Natural killer cell (primary cell): ENCODE measurements at regions not wholly inside any gene's neighbourhood (a gene's known extent, or its start where the extent isn't known, plus 50 kb on each side); places are given as distances from the start of the nearest gene placed in this dataset.

Source experiments
- ATAC-seq, 3 donors: fragments of 150-1000 bp in 2 of 3; fragments of 200-7000 bp in 1 of 3; cut with Tn5 transposase; 1 replicate in 1 of 3; 2 replicates in 2 of 3; pipeline ENCODE4 v1.10.0; 2021; ENCODE audit warnings: mild to moderate bottlenecking in 2 of 3, moderate library complexity in 2 of 3
- DNase-seq, 2 donors: peaks; one replicate each; pipeline versions ENCODE4 v3.0.0 to v3.0.0-alpha.2; 2013 to 2021; ENCODE audit warnings: mixed read lengths in 1 of 2
- H3K27ac ChIP-seq: one replicate; pipeline ENCODE4 v1.5.1; 2013; ENCODE audit warnings: mild to moderate bottlenecking, low read length
- H3K27me3 ChIP-seq: one replicate; pipeline ENCODE4 v1.6.1; 2013; ENCODE audit warnings: low read length; ENCODE audit not compliant: control insufficient read depth, insufficient read depth
- H3K36me3 ChIP-seq: one replicate; pipeline ENCODE4 v1.6.1; 2013; ENCODE audit warnings: low read length; ENCODE audit not compliant: control insufficient read depth, insufficient read depth
- H3K4me1 ChIP-seq: one replicate; pipeline ENCODE4 v1.6.1; 2013; ENCODE audit warnings: low read length; ENCODE audit not compliant: control insufficient read depth, insufficient read depth
- H3K4me3 ChIP-seq: one replicate; pipeline ENCODE4 v1.5.1; 2013; ENCODE audit warnings: low read length
- H3K9me3 ChIP-seq: one replicate; pipeline ENCODE4 v1.6.1; 2013; ENCODE audit warnings: low read length; ENCODE audit not compliant: control insufficient read depth, insufficient read depth
- H3K27ac Mint-ChIP-seq, 2 donors: one replicate each; pipeline ENCODE4 v1.8.0; 2022; ENCODE audit warnings: mild to moderate bottlenecking in 2 of 2, mixed read lengths in 2 of 2, moderate library complexity in 1 of 2
- H3K27me3 Mint-ChIP-seq, 2 donors: one replicate each; pipeline ENCODE4 v1.8.0; 2022; ENCODE audit warnings: low read depth in 2 of 2, mixed read lengths in 2 of 2
- H3K36me3 Mint-ChIP-seq: one replicate; pipeline ENCODE4 v1.8.0; 2022; ENCODE audit warnings: mixed read lengths
- H3K4me1 Mint-ChIP-seq, 2 donors: one replicate each; pipeline ENCODE4 v1.8.0; 2022; ENCODE audit warnings: mixed read lengths in 2 of 2
- H3K4me3 Mint-ChIP-seq: one replicate; pipeline ENCODE4 v1.8.0; 2022; ENCODE audit warnings: mild to moderate bottlenecking, moderate library complexity, mixed read lengths
- H3K9me3 Mint-ChIP-seq, 2 donors: one replicate each; pipeline ENCODE4 v1.8.0; 2022; ENCODE audit warnings: mixed read lengths in 2 of 2
- CTCF ChIP-seq: fragments of 200-600 bp; IDR thresholded peaks from one replicate; pipeline ENCODE4 v1.8.0; 2022; ENCODE audit warnings: antibody characterized with exemption
- WGBS: methylation state at CpG from one replicate; pipeline ENCODE4 v1.1.7; 2013; ENCODE audit warnings: missing lambda C conversion rate; ENCODE audit not compliant: insufficient coverage; 5-methylcytosine and 5-hydroxymethylcytosine counted together
- intact Hi-C: fragments of 100-400 bp; cut with micrococcal nuclease; formaldehyde crosslinking; loops from one replicate; pipeline ENCODE4 v1.14.2; 2022

GRCh38 chr12:4143896-4144295 is 129.7 kb upstream of the CCND2 start:
- Histone ChIP-seq H3K27ac (peak overlapping the region; percentile 90), H3K36me3 (no peaks in the 10 kb centered on the region), H3K4me1 (peaks cover 28% of the 10 kb centered on the region), H3K9me3 (no peaks in the 10 kb centered on the region), H3K27me3 (no peaks in the 10 kb centered on the region), H3K4me3 (no peak overlapping the region)
- H3K27me3 Mint-ChIP-seq, result no peaks in the 10 kb centered on the region
- WGBS, result 57% methylated on average over 5 of the region's 6 CpGs
- peaks cover 14 to 16% of the 10 kb centered on the region in 2 donors for H3K4me1 Mint-ChIP-seq
- DNase-seq (peak in 1 of 2 donors; percentile 70), ATAC-seq (peak in 2 of 3 donors; percentile 27 to 33)
- H3K4me3 Mint-ChIP-seq, result peak overlapping the region; percentile 57
- no peaks in the 10 kb centered on the region for H3K36me3 Mint-ChIP-seq
- intact Hi-C loops, result loop anchor here (5.0 kb wide), 1 partner anchor 37 kb away; no protein-coding TSS in a partner anchor
- TF ChIP-seq CTCF, result no peak
- no peaks in the 10 kb centered on the region for H3K9me3 Mint-ChIP-seq
- H3K27ac Mint-ChIP-seq, result peak overlapping the region; percentile 93 to 97

- H3K9me3 Mint-ChIP-seq, result no peaks in the 10 kb centered on the region
- no peak for TF ChIP-seq CTCF
- intact Hi-C loops, result loop anchor here (5.0 kb wide), 1 partner anchor 34 kb away; no protein-coding TSS in a partner anchor
- H3K27me3 ChIP-seq, result no peaks in the 10 kb centered on the region
- H3K4me3 ChIP-seq, result no peak overlapping the region
- peak overlapping the region; percentile 93 to 97 for H3K27ac Mint-ChIP-seq
- peak overlapping the region; percentile 90 for H3K27ac ChIP-seq
- no peaks in the 10 kb centered on the region for H3K36me3 ChIP-seq
- no peaks in the 10 kb centered on the region for H3K27me3 Mint-ChIP-seq
- no peak for DNase-seq
- ATAC-seq, result peak in 2 of 3 donors; percentile 26 to 65
- peaks cover 12 to 14% of the 10 kb centered on the region in 2 donors for H3K4me1 Mint-ChIP-seq
- no peaks in the 10 kb centered on the region for H3K36me3 Mint-ChIP-seq
- WGBS, result 80% methylated on average over 6 of the region's 6 CpGs
- H3K4me3 Mint-ChIP-seq, result peak overlapping the region; percentile 97
- H3K4me1 ChIP-seq, result peaks cover 24% of the 10 kb centered on the region
- H3K9me3 ChIP-seq, result no peaks in the 10 kb centered on the region
These were observed 132.0 kb upstream of the CCND2 start for GRCh38 chr12:4141348-4142270.

- no peak for DNase-seq
These were observed 132.8 kb upstream of the CCND2 start for GRCh38 chr12:4140581-4141301.

More at GRCh38 chr12:4140581-4141301, 132.8 kb upstream of the CCND2 start:
- 94% methylated on average over 8 of the region's 8 CpGs for WGBS
- peaks cover 24% of the 10 kb centered on the region for H3K4me1 ChIP-seq
- Mint-ChIP-seq H3K4me1 (peaks cover 12 to 14% of the 10 kb centered on the region in 2 donors), H3K27me3 (no peaks in the 10 kb centered on the region), H3K9me3 (no peaks in the 10 kb centered on the region), H3K27ac (no peak overlapping the region), H3K36me3 (no peaks in the 10 kb centered on the region), H3K4me3 (no peak overlapping the region)
- H3K36me3 ChIP-seq, result no peaks in the 10 kb centered on the region
- no peak for TF ChIP-seq CTCF
- intact Hi-C loops, result loop anchor here (5.0 kb wide), 1 partner anchor 33 kb away; no protein-coding TSS in a partner anchor
- no peak overlapping the region for H3K27ac ChIP-seq
- no peaks in the 10 kb centered on the region for H3K9me3 ChIP-seq
- no peak for ATAC-seq
- no peaks in the 10 kb centered on the region for H3K27me3 ChIP-seq
- H3K4me3 ChIP-seq, result no peak overlapping the region
